Naive thymus-derived CD4-positive, alpha-beta T cell (primary cell): ENCODE measurements at regions not wholly inside any gene's neighbourhood (a gene's known extent, or its start where the extent isn't known, plus 50 kb on each side); places are given as distances from the start of the nearest gene placed in this dataset.

Experiments used
- ATAC-seq: fragments of 150-1000 bp; cut with Tn5 transposase; 2 replicates; pipeline ENCODE4 v1.10.0; 2021; ENCODE audit warnings: mild to moderate bottlenecking, moderate library complexity
- CTCF ChIA-PET: fragments of 350-600 bp; sonication (Branson Sonifier 250); formaldehyde crosslinking; loops from one replicate; lab custom pipeline; 2021; ENCODE audit warnings: antibody characterized with exemption; lab: Charles Lee
- POLR2A ChIA-PET: fragments of 350-600 bp; sonication (Branson Sonifier 250); formaldehyde crosslinking; loops from one replicate; lab custom pipeline; 2021; ENCODE audit warnings: antibody characterized with exemption, inconsistent platforms; lab: Charles Lee
- DNase-seq, 9 donors: peaks; one replicate each; pipeline versions ENCODE4 v3.0.0 to v3.0.0-alpha.2; 2020 to 2022; ENCODE audit warnings: mixed read lengths in 1 of 9
- H3K27ac ChIP-seq: one replicate; pipeline ENCODE4 v1.7.0; 2013; ENCODE audit warnings: mild to moderate bottlenecking, low read depth, low read length, moderate library complexity
- H3K27me3 ChIP-seq, 2 donors: one replicate each; pipeline ENCODE4 v1.7.0; 2013; ENCODE audit warnings: low read length in 2 of 2, mild to moderate bottlenecking in 2 of 2, moderate library complexity in 2 of 2; ENCODE audit not compliant: control insufficient read depth in 2 of 2, insufficient read depth in 2 of 2
- H3K36me3 ChIP-seq, 3 experiments: 1 replicate in 2 of 3; 2 replicates in 1 of 3; pipeline ENCODE4 v1.7.0; 2013; ENCODE audit warnings: low read length in 3 of 3, mild to moderate bottlenecking in 3 of 3, moderate library complexity in 1 of 3; ENCODE audit not compliant: insufficient read depth in 3 of 3, control insufficient read depth in 2 of 3
- H3K4me1 ChIP-seq, 2 donors: one replicate each; pipeline ENCODE4 v1.7.0; 2013; ENCODE audit warnings: low read length in 2 of 2, mild to moderate bottlenecking in 2 of 2, moderate library complexity in 1 of 2; ENCODE audit not compliant: control insufficient read depth in 2 of 2, insufficient read depth in 2 of 2
- H3K4me3 ChIP-seq: 2 replicates; pipeline ENCODE4 v1.7.0; 2013; ENCODE audit warnings: mild to moderate bottlenecking, low read length
- H3K9me3 ChIP-seq, 3 experiments: 1 replicate in 2 of 3; 2 replicates in 1 of 3; pipeline ENCODE4 v1.7.0; 2013; ENCODE audit warnings: low read length in 3 of 3; ENCODE audit not compliant: control insufficient read depth in 2 of 3
- H3K27ac Mint-ChIP-seq, 9 donors: one replicate each; pipeline ENCODE4 v1.8.0; 2020 to 2022; ENCODE audit warnings: mixed read lengths in 9 of 9, mild to moderate bottlenecking in 8 of 9, moderate library complexity in 5 of 9, inconsistent platforms in 2 of 9
- H3K27me3 Mint-ChIP-seq, 5 donors: one replicate each; pipeline ENCODE4 v1.8.0; 2021 to 2022; ENCODE audit warnings: mixed read lengths in 5 of 5, mild to moderate bottlenecking in 1 of 5
- H3K36me3 Mint-ChIP-seq, 5 donors: one replicate each; pipeline ENCODE4 v1.8.0; 2020 to 2022; ENCODE audit warnings: mixed read lengths in 5 of 5, mild to moderate bottlenecking in 3 of 5, inconsistent platforms in 1 of 5
- H3K4me1 Mint-ChIP-seq, 7 donors: one replicate each; pipeline ENCODE4 v1.8.0; 2020 to 2022; ENCODE audit warnings: mixed read lengths in 7 of 7, mild to moderate bottlenecking in 3 of 7, inconsistent platforms in 1 of 7
- H3K4me3 Mint-ChIP-seq, 10 donors: one replicate each; pipeline ENCODE4 v1.8.0; 2020 to 2022; ENCODE audit warnings: mild to moderate bottlenecking in 10 of 10, mixed read lengths in 10 of 10, moderate library complexity in 6 of 10, inconsistent platforms in 2 of 10
- H3K9me3 Mint-ChIP-seq, 11 donors: one replicate each; pipeline ENCODE4 v1.8.0; 2020 to 2022; ENCODE audit warnings: mixed read lengths in 11 of 11, mild to moderate bottlenecking in 4 of 11, inconsistent platforms in 1 of 11, moderate library complexity in 1 of 11
- intact Hi-C, 2 donors: fragments of 100-400 bp; cut with micrococcal nuclease; formaldehyde crosslinking; loops; one replicate each; pipeline ENCODE4 v1.15.1; 2023

GRCh38 chr9:90342607-90343006 is 300.0 kb downstream of the DIRAS2 start:
- Histone ChIP-seq H3K4me1 (no peaks in the 10 kb centered on the region), H3K36me3 (no peaks in the 10 kb centered on the region), H3K9me3 (no peaks in the 10 kb centered on the region), H3K27ac (no peak overlapping the region), H3K27me3 (peaks cover 0 to 4% of the 10 kb centered on the region in 2 donors), H3K4me3 (no peak overlapping the region)
- CTCF ChIA-PET = no interaction called here
- DNase-seq (no peak), ATAC-seq (no peak)
- intact Hi-C loops = no loop called here
- no peaks in the 10 kb centered on the region for H3K4me1 Mint-ChIP-seq
- peaks cover 0 to 5% (median 0%) of the 10 kb centered on the region in 11 donors for H3K9me3 Mint-ChIP-seq
- H3K36me3 Mint-ChIP-seq = peaks cover 0 to 8% (median 0%) of the 10 kb centered on the region in 5 donors
- H3K4me3 Mint-ChIP-seq = no peak overlapping the region
- H3K27ac Mint-ChIP-seq = no peak overlapping the region
- H3K27me3 Mint-ChIP-seq = peaks cover 4 to 49% (median 45%) of the 10 kb centered on the region in 5 donors
- POLR2A ChIA-PET = no interaction called here

GRCh38 chr9:90343366-90343765 is 299.3 kb downstream of the DIRAS2 start:
- peaks cover 2 to 56% (median 52%) of the 10 kb centered on the region in 5 donors for H3K27me3 Mint-ChIP-seq
- no peak for ATAC-seq

GRCh38 chr9:90343991-90344390 is 298.6 kb downstream of the DIRAS2 start:
- Mint-ChIP-seq H3K4me3 (no peak overlapping the region), H3K4me1 (no peaks in the 10 kb centered on the region), H3K36me3 (peaks cover 0 to 8% (median 0%) of the 10 kb centered on the region in 5 donors), H3K27me3 (peaks cover 2 to 61% (median 56%) of the 10 kb centered on the region in 5 donors), H3K9me3 (peaks cover 0 to 10% (median 1%) of the 10 kb centered on the region in 11 donors), H3K27ac (no peak overlapping the region)
- CTCF ChIA-PET = no interaction called here
- Histone ChIP-seq H3K4me3 (no peak overlapping the region), H3K27me3 (no peaks in the 10 kb centered on the region), H3K9me3 (no peaks in the 10 kb centered on the region), H3K27ac (no peak overlapping the region), H3K36me3 (no peaks in the 10 kb centered on the region), H3K4me1 (no peaks in the 10 kb centered on the region)
- intact Hi-C loops = no loop called here
- POLR2A ChIA-PET = no interaction called here
- no peak for DNase-seq
- no peak for ATAC-seq

More at GRCh38 chr9:90343366-90343765, 299.3 kb downstream of the DIRAS2 start:
- H3K27ac Mint-ChIP-seq = no peak overlapping the region
- CTCF ChIA-PET = no interaction called here
- H3K27ac ChIP-seq = no peak overlapping the region
- intact Hi-C loops = no loop called here
- H3K4me3 ChIP-seq = no peak overlapping the region
- no peaks in the 10 kb centered on the region for H3K4me1 Mint-ChIP-seq
- POLR2A ChIA-PET = no interaction called here
- no peaks in the 10 kb centered on the region for H3K4me1 ChIP-seq
- no peaks in the 10 kb centered on the region for H3K36me3 ChIP-seq
- peaks cover 0 to 8% (median 0%) of the 10 kb centered on the region in 5 donors for H3K36me3 Mint-ChIP-seq
- no peaks in the 10 kb centered on the region for H3K9me3 ChIP-seq
- no peaks in the 10 kb centered on the region for H3K27me3 ChIP-seq
- DNase-seq = no peak
- H3K9me3 Mint-ChIP-seq = peaks cover 0 to 5% (median 1%) of the 10 kb centered on the region in 11 donors
- H3K4me3 Mint-ChIP-seq = no peak overlapping the region

- Histone ChIP-seq H3K36me3 (no peaks in the 10 kb centered on the region), H3K4me1 (no peaks in the 10 kb centered on the region), H3K4me3 (no peak overlapping the region), H3K27ac (no peak overlapping the region), H3K27me3 (peaks cover 0 to 3% of the 10 kb centered on the region in 2 donors), H3K9me3 (no peaks in the 10 kb centered on the region)
- DNase-seq (no peak), ATAC-seq (no peak)
- no peak overlapping the region for H3K27ac Mint-ChIP-seq
- CTCF ChIA-PET = no interaction called here
- peaks cover 16 to 49% (median 35%) of the 10 kb centered on the region in 5 donors for H3K27me3 Mint-ChIP-seq
- intact Hi-C loops = no loop called here
- no peaks in the 10 kb centered on the region for H3K36me3 Mint-ChIP-seq
- peaks cover 0 to 1% (median 0%) of the 10 kb centered on the region in 7 donors for H3K4me1 Mint-ChIP-seq
- H3K4me3 Mint-ChIP-seq = no peak overlapping the region
- peaks cover 0 to 3% (median 0%) of the 10 kb centered on the region in 11 donors for H3K9me3 Mint-ChIP-seq
- POLR2A ChIA-PET = no interaction called here
Observed at GRCh38 chr9:90365666-90366065, 277.0 kb downstream of the DIRAS2 start.

GRCh38 chr9:90368241-90368640 is 274.4 kb downstream of the DIRAS2 start:
- H3K9me3 Mint-ChIP-seq = peaks cover 0 to 3% (median 0%) of the 10 kb centered on the region in 11 donors
- DNase-seq (no peak), ATAC-seq (no peak)
- Histone ChIP-seq H3K4me3 (no peak overlapping the region), H3K9me3 (no peaks in the 10 kb centered on the region), H3K27ac (no peak overlapping the region), H3K36me3 (no peaks in the 10 kb centered on the region), H3K4me1 (no peaks in the 10 kb centered on the region), H3K27me3 (peaks cover 0 to 3% of the 10 kb centered on the region in 2 donors)
- H3K4me1 Mint-ChIP-seq = peaks cover 0 to 1% (median 0%) of the 10 kb centered on the region in 7 donors
- no peak overlapping the region for H3K4me3 Mint-ChIP-seq
- POLR2A ChIA-PET = no interaction called here
- CTCF ChIA-PET = no interaction called here
- no peaks in the 10 kb centered on the region for H3K36me3 Mint-ChIP-seq
- intact Hi-C loops = no loop called here
- H3K27ac Mint-ChIP-seq = no peak overlapping the region
- peaks cover 20 to 49% (median 42%) of the 10 kb centered on the region in 5 donors for H3K27me3 Mint-ChIP-seq

GRCh38 chr9:90368928-90369327 is 273.7 kb downstream of the DIRAS2 start:
- Mint-ChIP-seq H3K36me3 (no peaks in the 10 kb centered on the region), H3K4me3 (no peak overlapping the region), H3K27ac (no peak overlapping the region), H3K4me1 (peaks cover 0 to 1% (median 0%) of the 10 kb centered on the region in 7 donors), H3K9me3 (peaks cover 0 to 3% (median 0%) of the 10 kb centered on the region in 11 donors), H3K27me3 (peaks cover 21 to 44% (median 42%) of the 10 kb centered on the region in 5 donors)
- ATAC-seq (no peak), DNase-seq (no peak)
- Histone ChIP-seq H3K36me3 (no peaks in the 10 kb centered on the region), H3K27me3 (peaks cover 0 to 3% of the 10 kb centered on the region in 2 donors), H3K4me1 (no peaks in the 10 kb centered on the region), H3K27ac (no peak overlapping the region), H3K9me3 (no peaks in the 10 kb centered on the region), H3K4me3 (no peak overlapping the region)
- CTCF ChIA-PET = no interaction called here
- POLR2A ChIA-PET = interaction anchor here (0.6 kb wide), 1 partner anchor 49 kb away, joined by 3 read pairs; no protein-coding TSS in a partner anchor
- intact Hi-C loops = no loop called here

- H3K27ac ChIP-seq = no peak overlapping the region
- Mint-ChIP-seq H3K4me1 (no peaks in the 10 kb centered on the region), H3K27me3 (peaks cover 11 to 36% (median 28%) of the 10 kb centered on the region in 5 donors), H3K36me3 (no peaks in the 10 kb centered on the region), H3K27ac (no peak overlapping the region), H3K9me3 (peaks cover 0 to 4% (median 0%) of the 10 kb centered on the region in 11 donors), H3K4me3 (no peak overlapping the region)
- intact Hi-C loops = no loop called here
- no peak overlapping the region for H3K4me3 ChIP-seq
- H3K27me3 ChIP-seq = no peaks in the 10 kb centered on the region
- H3K9me3 ChIP-seq = no peaks in the 10 kb centered on the region
- DNase-seq (no peak), ATAC-seq (no peak)
- no peaks in the 10 kb centered on the region for H3K36me3 ChIP-seq
- POLR2A ChIA-PET = no interaction called here
- no peaks in the 10 kb centered on the region for H3K4me1 ChIP-seq
- CTCF ChIA-PET = no interaction called here
Observed at GRCh38 chr9:90379771-90380170, 262.9 kb downstream of the DIRAS2 start.
